H1 (cell line): ENCODE measurements at regions not wholly inside any gene's neighbourhood (a gene's known extent, or its start where the extent isn't known, plus 50 kb on each side); places are given as distances from the start of the nearest gene placed in this dataset.

Experiments used
- CTCF ChIA-PET: fragments of 300-600 bp; sonication (Branson Sonifier 250); formaldehyde crosslinking; loops from one replicate; lab custom pipeline; 2021; ENCODE audit not compliant: partially characterized antibody; lab: Charles Lee
- POLR2A ChIA-PET: fragments of 300-600 bp; sonication (Branson Sonifier 250); formaldehyde crosslinking; loops from one replicate; lab custom pipeline; 2021; ENCODE audit warnings: inconsistent platforms; ENCODE audit not compliant: partially characterized antibody; lab: Charles Lee
- DNase-seq, 2 experiments: peaks; one replicate each; pipeline versions ENCODE4 v3.0.0 to v3.0.0-alpha.2; 2010 to 2022; ENCODE audit warnings: low spot score in 2 of 2, low read depth in 1 of 2, mixed read lengths in 1 of 2
- FAIRE-seq: peaks from 2 replicates; lab custom pipeline; 2011; peaks lifted over from hg19 to GRCh38; lab: Jason Lieb, UNC
- H2AFZ ChIP-seq: 2 replicates; pipeline ENCODE4 v1.8.1; 2012; ENCODE audit warnings: low read length, inconsistent platforms
- H2AK5ac ChIP-seq: 2 replicates; pipeline ENCODE4 v1.6.1; 2013; ENCODE audit warnings: low read depth, low read length
- H2BK120ac ChIP-seq: replicated peaks from 2 replicates; pipeline ENCODE3; 2013; ENCODE audit warnings: low read depth, low read length, inconsistent platforms
- H2BK12ac ChIP-seq: 2 replicates; pipeline ENCODE4 v1.6.1; 2013; ENCODE audit warnings: low read depth, low read length
- H2BK15ac ChIP-seq: 2 replicates; pipeline ENCODE4 v1.6.1; 2013; ENCODE audit warnings: low read length
- H2BK20ac ChIP-seq: 2 replicates; pipeline ENCODE4 v1.6.1; 2013; ENCODE audit warnings: low read length
- H2BK5ac ChIP-seq: 2 replicates; pipeline ENCODE4 v1.6.1; 2013; ENCODE audit warnings: low read depth, low read length
- H3K14ac ChIP-seq: 2 replicates; pipeline ENCODE4 v1.6.1; 2013; ENCODE audit warnings: inconsistent platforms; ENCODE audit not compliant: insufficient read length
- H3K18ac ChIP-seq: 2 replicates; pipeline ENCODE4 v1.6.1; 2013; ENCODE audit warnings: low read length; ENCODE audit errors: extremely low read depth
- H3K23ac ChIP-seq: 2 replicates; pipeline ENCODE4 v1.6.1; 2013; ENCODE audit warnings: inconsistent platforms; ENCODE audit not compliant: insufficient read length
- H3K23me2 ChIP-seq: 2 replicates; pipeline ENCODE4 v1.6.1; 2013; ENCODE audit warnings: low read depth, low read length
- H3K27ac ChIP-seq: 2 replicates; pipeline ENCODE4 v1.6.1; 2011; ENCODE audit warnings: low read depth, low read length, inconsistent platforms
- H3K27me3 ChIP-seq, 4 experiments: replicated peaks in 1 of 4; 1 replicate in 1 of 4; 2 replicates in 3 of 4; pipeline versions ENCODE4 v1.6.1 to v1.8.1; 2011 to 2013; ENCODE audit warnings: low read length in 3 of 4, mild to moderate bottlenecking in 3 of 4, inconsistent platforms in 2 of 4, mixed read lengths in 2 of 4, moderate library complexity in 1 of 4; ENCODE audit not compliant: control insufficient read depth in 3 of 4, insufficient read depth in 3 of 4; ENCODE audit errors: extremely low read depth in 1 of 4
- H3K36me3 ChIP-seq, 4 experiments: 2 replicates each; pipeline versions ENCODE4 v1.6.1 to v1.8.1; 2011 to 2013; ENCODE audit warnings: mild to moderate bottlenecking in 4 of 4, low read length in 3 of 4, moderate library complexity in 2 of 4, control low read depth in 1 of 4, inconsistent platforms in 1 of 4; ENCODE audit not compliant: insufficient read depth in 4 of 4, control insufficient read depth in 2 of 4
- H3K4ac ChIP-seq: replicated peaks from 2 replicates; pipeline ENCODE3; 2013; ENCODE audit warnings: low read length, low read depth, mixed read lengths, inconsistent platforms; ENCODE audit not compliant: insufficient read length
- H3K4me1 ChIP-seq, 4 experiments: replicated peaks in 1 of 4; 1 replicate in 1 of 4; 2 replicates in 3 of 4; pipeline versions ENCODE4 v1.6.1 to v1.8.1; 2011 to 2013; ENCODE audit warnings: low read length in 3 of 4, inconsistent platforms in 2 of 4, mixed read lengths in 1 of 4; ENCODE audit not compliant: insufficient read depth in 4 of 4, control insufficient read depth in 3 of 4
- H3K4me2 ChIP-seq, 2 experiments: 2 replicates each; pipeline versions ENCODE4 v1.6.1 to v1.8.1; 2011 to 2013; ENCODE audit warnings: low read depth in 2 of 2, low read length in 2 of 2, control low read depth in 1 of 2, inconsistent platforms in 1 of 2, mild to moderate bottlenecking in 1 of 2; ENCODE audit not compliant: insufficient read depth in 1 of 2
- H3K4me3 ChIP-seq, 4 experiments: fragments of 200-600, 300-600 bp in 1 of 4; sonication (generic), shearing (Covaris generic), sonication (Bioruptor Twin) in 1 of 4; 2 replicates each; pipeline versions ENCODE4 v1.5.1 to v1.8.1; 2011 to 2016; ENCODE audit warnings: low read length in 4 of 4, low read depth in 3 of 4, control low read depth in 2 of 4, inconsistent platforms in 2 of 4, mild to moderate bottlenecking in 2 of 4, mixed read lengths in 1 of 4, moderate library complexity in 1 of 4; ENCODE audit not compliant: insufficient read depth in 2 of 4; ENCODE audit errors: extremely low read depth in 1 of 4
- H3K56ac ChIP-seq: replicated peaks from 2 replicates; pipeline ENCODE3; 2013; ENCODE audit warnings: low read depth, mild to moderate bottlenecking, mixed read lengths, low read length, inconsistent platforms; ENCODE audit not compliant: insufficient read length
- H3K79me1 ChIP-seq: 2 replicates; pipeline ENCODE4 v1.6.1; 2013; ENCODE audit warnings: low read depth, low read length, control low read depth
- H3K79me2 ChIP-seq, 2 experiments: 2 replicates each; pipeline versions ENCODE4 v1.6.1 to v1.8.1; 2012 to 2013; ENCODE audit warnings: low read length in 2 of 2, mild to moderate bottlenecking in 2 of 2, inconsistent platforms in 1 of 2; ENCODE audit not compliant: insufficient read depth in 2 of 2, control insufficient read depth in 1 of 2
- H3K9ac ChIP-seq, 4 experiments: replicated peaks in 1 of 4; 1 replicate in 1 of 4; 2 replicates in 3 of 4; pipeline versions ENCODE4 v1.6.1 to v1.8.1; 2011 to 2013; ENCODE audit warnings: low read depth in 3 of 4, low read length in 3 of 4, control low read depth in 2 of 4, mild to moderate bottlenecking in 2 of 4, moderate library complexity in 2 of 4, inconsistent platforms in 1 of 4; ENCODE audit errors: extremely low read depth in 1 of 4
- H3K9me3 ChIP-seq, 2 experiments: 2 replicates each; pipeline versions ENCODE4 v1.6.1 to v1.8.1; 2012 to 2013; ENCODE audit warnings: mild to moderate bottlenecking in 2 of 2, moderate library complexity in 2 of 2, control low read depth in 1 of 2, inconsistent platforms in 1 of 2, low read depth in 1 of 2, low read length in 1 of 2, mixed read lengths in 1 of 2; ENCODE audit not compliant: insufficient read depth in 2 of 2
- H4K20me1 ChIP-seq, 2 experiments: replicated peaks in 1 of 2; 2 replicates each; pipeline versions ENCODE3 to v1.8.1; 2011 to 2013; ENCODE audit warnings: inconsistent platforms in 2 of 2, low read length in 2 of 2, mild to moderate bottlenecking in 1 of 2; ENCODE audit not compliant: insufficient read depth in 2 of 2, control insufficient read depth in 1 of 2
- H4K5ac ChIP-seq: 2 replicates; pipeline ENCODE4 v1.6.1; 2013; ENCODE audit warnings: low read length, low read depth, mixed read lengths, inconsistent platforms; ENCODE audit not compliant: insufficient read length
- H4K8ac ChIP-seq: 2 replicates; pipeline ENCODE4 v1.8.0; 2013; ENCODE audit warnings: mild to moderate bottlenecking, moderate library complexity, low read length, inconsistent platforms; ENCODE audit not compliant: insufficient read depth; ENCODE audit errors: extremely low read depth
- H4K91ac ChIP-seq: replicated peaks from 2 replicates; pipeline ENCODE3; 2013; ENCODE audit warnings: low read length, mixed read lengths, inconsistent platforms; ENCODE audit not compliant: insufficient read length
- BRCA1 ChIP-seq: IDR thresholded peaks from 2 replicates; pipeline ENCODE4 v1.6.1; 2012; ENCODE audit warnings: low read depth, low read length, improper control_type of control experiment
- CHD1 ChIP-seq: IDR thresholded peaks from 2 replicates; pipeline ENCODE4 v1.6.1; 2012; ENCODE audit warnings: low read depth, low read length, improper control_type of control experiment
- HDAC6 ChIP-seq: IDR thresholded peaks from one replicate; pipeline ENCODE4 v1.7.1; 2012; ENCODE audit warnings: low read depth, mild to moderate bottlenecking, inconsistent platforms, low read length, moderate library complexity
- KDM1A ChIP-seq: fragments of 200-600, 300-600 bp; sonication (generic); IDR thresholded peaks from 2 replicates; pipeline ENCODE4 v1.7.1; 2016; ENCODE audit warnings: mild to moderate bottlenecking, low read length, borderline replicate concordance
- NANOG ChIP-seq: IDR thresholded peaks from 2 replicates; pipeline ENCODE4 v1.6.1; 2011; ENCODE audit warnings: low read length, low read depth, mild to moderate bottlenecking, inconsistent platforms; ENCODE audit not compliant: insufficient read depth, poor library complexity, severe bottlenecking
- TAF7 ChIP-seq: optimal IDR thresholded peaks from 2 replicates; pipeline ENCODE3; 2011; ENCODE audit warnings: low read depth, mild to moderate bottlenecking, inconsistent platforms, low read length, moderate library complexity, borderline replicate concordance
- TCF12 ChIP-seq: IDR thresholded peaks from 2 replicates; pipeline ENCODE4 v1.6.1; 2011; ENCODE audit warnings: low read depth, mild to moderate bottlenecking, low read length
- USF2 ChIP-seq: IDR thresholded peaks from 2 replicates; pipeline ENCODE4 v1.6.1; 2011; ENCODE audit warnings: low read length, improper control_type of control experiment
- YY1 ChIP-seq: IDR thresholded peaks from 2 replicates; pipeline ENCODE4 v1.6.1; 2011; ENCODE audit warnings: low read depth, mild to moderate bottlenecking, low read length
- WGBS, 2 experiments: shearing (Covaris generic) in 1 of 2; methylation state at CpG; one replicate each; pipeline versions ENCODE4 v1.1.6 to v1.1.7; 2013 to 2015; ENCODE audit warnings: low lambda C conversion rate in 2 of 2, mixed read lengths in 2 of 2, inconsistent platforms in 1 of 2, low coverage in 1 of 2, missing lambda C conversion rate in 1 of 2; ENCODE audit not compliant: insufficient replicate concordance in 2 of 2, insufficient coverage in 1 of 2, insufficient read length in 1 of 2; ENCODE audit errors: extremely low coverage in 1 of 2, missing lambda C conversion rate in 1 of 2; 5-methylcytosine and 5-hydroxymethylcytosine counted together

- H3K27me3 ChIP-seq = no peaks in the 10 kb centered on the region
- no peak overlapping the region for H3K56ac ChIP-seq
- CTCF ChIA-PET = interaction anchor here (1.2 kb wide), 1 partner anchor 19 kb away, joined by 3 read pairs; no protein-coding TSS in a partner anchor
Measured at GRCh38 chr6:22064558-22064957, 232.3 kb downstream of the PRL start.

More at GRCh38 chr6:22064558-22064957, 232.3 kb downstream of the PRL start:
- Histone ChIP-seq H3K23ac (no peak overlapping the region), H4K8ac (no peak overlapping the region), H3K79me1 (no peaks in the 10 kb centered on the region), H2BK12ac (no peak overlapping the region), H3K4me3 (no peak overlapping the region), H4K5ac (no peak overlapping the region), H3K23me2 (no peaks in the 10 kb centered on the region; the same call in 1 of the 2 replicates), H3K14ac (no peak overlapping the region), H3K79me2 (peaks cover 0 to 6% of the 10 kb centered on the region in 2 experiments; a peak in 2 of 4 replicates), H3K4ac (no peak overlapping the region), H3K18ac (no peak overlapping the region), H2BK15ac (no peak overlapping the region), H3K36me3 (peaks cover 0 to 10% (median 5%) of the 10 kb centered on the region in 4 experiments; a peak in 4 of 8 replicates), H2BK120ac (no peak overlapping the region), H4K20me1 (peaks cover 0 to 2% of the 10 kb centered on the region in 2 experiments), H2BK20ac (no peak overlapping the region), H3K4me2 (no peak overlapping the region), H3K9ac (no peak overlapping the region), H2AFZ (no peak overlapping the region), H3K9me3 (no peaks in the 10 kb centered on the region), H2BK5ac (no peak overlapping the region), H4K91ac (no peak overlapping the region), H3K4me1 (no peaks in the 10 kb centered on the region; a peak in 1 of 7 replicates), H3K27ac (no peak overlapping the region), H2AK5ac (no peak overlapping the region)
- POLR2A ChIA-PET = no interaction called here
- 95% methylated on average over 1 of the region's 1 CpG; no CpG with 5 or more reads in 1 of the 2 experiments for WGBS, 2 experiments
- FAIRE-seq (no peak), DNase-seq (no peak)
- TF ChIP-seq TAF7 (no peak), HDAC6 (no peak), CHD1 (no peak), BRCA1 (no peak), YY1 (no peak), USF2 (no peak), TCF12 (no peak), NANOG (no peak), KDM1A (no peak)
